ENCODE measurements at regions not wholly inside any gene's neighbourhood (a gene's known extent, or its start where the extent isn't known, plus 50 kb on each side); places are given as distances from the start of the nearest gene placed in this dataset.

- H3K4me3 ChIP-seq, result no peak overlapping the region
- TF ChIP-seq EP300 (IDR thresholded peaks at IDR 0.05; ENCODE audit: low read depth), result no peak
- no peak for TF ChIP-seq POLR2AphosphoS5 (IDR thresholded peaks at IDR 0.05)
- TF ChIP-seq CTCF (IDR thresholded peaks at IDR 0.05), result no peak
- TF ChIP-seq POLR2A (IDR thresholded peaks at IDR 0.05), result no peak
- H3K27me3 ChIP-seq, result no peaks in the 10 kb centered on the region
- H3K9me3 ChIP-seq, result no peaks in the 10 kb centered on the region
- no peak for DNase-seq
- intact Hi-C loops (cut with DNase I; ENCODE audit: low total_unique reads), result no loop called here
- WGBS, 2 donors (ENCODE audit: low coverage in 1 of 2), result 82 to 92% methylated on average over 1 to 2 of the region's 2 CpGs
- H3K27ac ChIP-seq, result no peak overlapping the region
- H3K4me1 ChIP-seq, result no peaks in the 10 kb centered on the region
- H3K36me3 ChIP-seq, result no peaks in the 10 kb centered on the region
- in situ Hi-C loops (cut with MboI; ENCODE audit: low pct_ligation_motif_present in 1 of 4, low pct_unique_long_range_greater_than_20kb in 1 of 4, low sequenced_read_pairs in 3 of 4), result no loop called here
These were observed 127.9 kb downstream of the DTWD1 start for GRCh38 chr15:49748791-49749190.

GRCh38 chr15:49750553-49750952 lies 129.7 kb downstream of the DTWD1 start:
- in situ Hi-C loops (cut with MboI; ENCODE audit: low pct_ligation_motif_present in 1 of 4, low pct_unique_long_range_greater_than_20kb in 1 of 4, low sequenced_read_pairs in 3 of 4), result no loop called here
- H3K27me3 ChIP-seq, result no peaks in the 10 kb centered on the region
- no peak for DNase-seq
- no peaks in the 10 kb centered on the region for H3K4me1 ChIP-seq
- intact Hi-C loops (cut with DNase I; ENCODE audit: low total_unique reads), result no loop called here
- H3K27ac ChIP-seq, result no peak overlapping the region
- no peak overlapping the region for H3K4me3 ChIP-seq
- H3K9me3 ChIP-seq, result no peaks in the 10 kb centered on the region
- TF ChIP-seq CTCF (IDR thresholded peaks at IDR 0.05), result no peak
- TF ChIP-seq POLR2AphosphoS5 (IDR thresholded peaks at IDR 0.05), result no peak
- no peak for TF ChIP-seq POLR2A (IDR thresholded peaks at IDR 0.05)
- TF ChIP-seq EP300 (IDR thresholded peaks at IDR 0.05; ENCODE audit: low read depth), result no peak
- no peaks in the 10 kb centered on the region for H3K36me3 ChIP-seq

GRCh38 chr15:49751191-49751590 lies 130.3 kb downstream of the DTWD1 start:
- intact Hi-C loops (cut with DNase I; ENCODE audit: low total_unique reads), result no loop called here
- H3K4me1 ChIP-seq, result no peaks in the 10 kb centered on the region
- no peak for TF ChIP-seq POLR2AphosphoS5 (IDR thresholded peaks at IDR 0.05)
- TF ChIP-seq EP300 (IDR thresholded peaks at IDR 0.05; ENCODE audit: low read depth), result no peak
- TF ChIP-seq POLR2A (IDR thresholded peaks at IDR 0.05), result no peak
- no peak for DNase-seq
- 57 to 60% methylated on average over 3 of the region's 3 CpGs for WGBS, 2 donors (ENCODE audit: low coverage in 1 of 2)
- H3K4me3 ChIP-seq, result no peak overlapping the region
- no peaks in the 10 kb centered on the region for H3K36me3 ChIP-seq
- no peaks in the 10 kb centered on the region for H3K9me3 ChIP-seq
- no peaks in the 10 kb centered on the region for H3K27me3 ChIP-seq
- in situ Hi-C loops (cut with MboI; ENCODE audit: low pct_ligation_motif_present in 1 of 4, low pct_unique_long_range_greater_than_20kb in 1 of 4, low sequenced_read_pairs in 3 of 4), result no loop called here
- no peak overlapping the region for H3K27ac ChIP-seq

DNA sequence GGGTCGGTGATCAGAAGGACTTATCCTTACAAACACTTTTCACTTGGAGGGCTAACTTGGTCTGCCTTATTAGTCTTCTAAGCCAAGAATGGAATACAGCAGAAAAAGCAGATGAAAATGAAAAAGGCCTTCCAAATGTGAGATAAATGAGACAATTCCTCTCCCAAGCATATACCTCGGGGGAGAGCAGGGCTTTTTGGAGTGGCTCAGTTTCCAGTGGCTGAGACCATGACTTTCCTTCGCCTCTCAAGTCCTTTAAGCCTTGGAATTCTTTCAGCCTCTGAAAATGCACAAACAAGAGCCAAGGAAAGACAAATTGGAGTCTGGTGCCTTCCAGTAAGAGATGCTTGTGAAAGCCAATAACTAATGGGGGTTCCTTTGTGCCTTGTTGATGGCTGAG lies 130.9 kb downstream of the DTWD1 start:
- WGBS, 2 donors (ENCODE audit: low coverage in 1 of 2), result 76% methylated on average over 3 of the region's 3 CpGs; no CpG with 5 or more reads in 1 of the 2 donors
- Histone ChIP-seq H3K27ac (no peak overlapping the region), H3K4me3 (no peak overlapping the region)

More for the DNA sequence above, 130.9 kb downstream of the DTWD1 start:
- Histone ChIP-seq H3K9me3 (no peaks in the 10 kb centered on the region), H3K4me1 (no peaks in the 10 kb centered on the region), H3K27me3 (no peaks in the 10 kb centered on the region), H3K36me3 (no peaks in the 10 kb centered on the region)
- TF ChIP-seq POLR2A (IDR thresholded peaks at IDR 0.05) (no peak), CTCF (IDR thresholded peaks at IDR 0.05) (no peak), EP300 (IDR thresholded peaks at IDR 0.05; ENCODE audit: low read depth) (no peak)
- no peak for DNase-seq
- in situ Hi-C loops (cut with MboI; ENCODE audit: low pct_ligation_motif_present in 1 of 4, low pct_unique_long_range_greater_than_20kb in 1 of 4, low sequenced_read_pairs in 3 of 4), result no loop called here
- intact Hi-C loops (cut with DNase I; ENCODE audit: low total_unique reads), result no loop called here

Data from transverse colon (tissue), 4 donors.